Skeletal muscle satellite cell (primary cell): ENCODE measurements at regions not wholly inside any gene's neighbourhood (a gene's known extent, or its start where the extent isn't known, plus 50 kb on each side); places are given as distances from the start of the nearest gene placed in this dataset.
"Not testable (repeated sequence)": the region's sequence is repeated elsewhere in the genome, so short reads cannot be mapped to it uniquely, and the experiment has no call there.

Experiments
- H3K27me3 ChIP-seq: 2 replicates; pipeline ENCODE4 v1.7.0; 2013; ENCODE audit warnings: low read length; ENCODE audit not compliant: control insufficient read depth, insufficient read depth
- H3K36me3 ChIP-seq: 2 replicates; pipeline ENCODE4 v1.7.0; 2013; ENCODE audit warnings: mild to moderate bottlenecking, control low read depth, low read length; ENCODE audit not compliant: insufficient read depth
- H3K4me1 ChIP-seq: 2 replicates; pipeline ENCODE4 v1.7.0; 2013; ENCODE audit warnings: low read length; ENCODE audit not compliant: control insufficient read depth, insufficient read depth
- H3K4me2 ChIP-seq: 2 replicates; pipeline ENCODE4 v1.7.0; 2013; ENCODE audit warnings: mild to moderate bottlenecking, low read length
- H3K4me3 ChIP-seq: 2 replicates; pipeline ENCODE4 v1.7.0; 2013; ENCODE audit warnings: low read length
- H3K9ac ChIP-seq: 2 replicates; pipeline ENCODE4 v1.7.0; 2013; ENCODE audit warnings: mild to moderate bottlenecking, low read depth, low read length, moderate library complexity
- H3K9me3 ChIP-seq: replicated peaks from 2 replicates; pipeline ENCODE4 v1.7.0; 2013; ENCODE audit warnings: mild to moderate bottlenecking, control low read depth, low read length

DNA sequence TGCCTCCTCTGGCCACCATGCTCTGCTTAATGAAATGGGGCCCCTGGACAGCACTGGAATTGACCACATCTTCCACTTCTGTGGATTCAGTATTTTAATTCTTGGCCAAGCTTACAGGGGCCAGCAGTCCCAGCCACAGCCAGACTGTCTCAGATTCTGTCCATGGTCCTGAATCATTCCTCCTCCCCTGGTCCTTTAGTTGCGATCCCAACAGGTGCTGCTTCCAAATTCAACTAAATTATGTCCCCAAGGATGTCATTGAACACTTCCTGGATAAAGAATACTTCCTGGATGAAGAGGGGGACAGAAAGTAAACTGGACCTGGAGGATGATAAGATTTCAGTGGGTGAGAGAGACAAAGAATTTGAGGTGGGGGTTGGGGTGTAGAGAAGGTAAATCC is 111.1 kb upstream of the FOXB1 start:
- no peak overlapping the region for H3K4me3 ChIP-seq
- peaks cover 6% of the 10 kb centered on the region for H3K27me3 ChIP-seq
- H3K9ac ChIP-seq = no peak overlapping the region
- H3K4me1 ChIP-seq = no peaks in the 10 kb centered on the region
- H3K36me3 ChIP-seq = no peaks in the 10 kb centered on the region
- no peak overlapping the region for H3K4me2 ChIP-seq
- no peaks in the 10 kb centered on the region for H3K9me3 ChIP-seq

DNA sequence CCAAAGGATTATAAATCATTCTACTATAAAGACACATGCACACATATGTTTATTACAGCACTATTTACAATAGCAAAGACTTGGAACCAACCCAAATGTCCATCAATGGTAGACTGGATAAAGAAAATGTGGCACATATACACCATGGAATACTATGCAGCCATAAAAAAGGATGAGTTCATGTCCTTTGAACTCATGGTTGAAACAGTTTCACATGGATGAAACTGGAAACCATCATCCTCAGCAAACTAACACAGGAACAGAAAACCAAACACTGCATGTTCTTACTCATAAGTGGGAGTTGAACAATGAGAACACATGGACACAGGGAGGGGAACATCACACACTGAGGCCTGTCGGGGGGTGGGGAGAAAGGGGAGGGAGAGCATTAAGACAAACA is 116.2 kb upstream of the FOXB1 start:
- H3K4me2 ChIP-seq, H3K4me1 ChIP-seq, H3K9ac ChIP-seq, H3K9me3 ChIP-seq, H3K36me3 ChIP-seq, H3K4me3 ChIP-seq: not testable (repeated sequence)
- peaks cover 17% of the 10 kb centered on the region for H3K27me3 ChIP-seq

DNA sequence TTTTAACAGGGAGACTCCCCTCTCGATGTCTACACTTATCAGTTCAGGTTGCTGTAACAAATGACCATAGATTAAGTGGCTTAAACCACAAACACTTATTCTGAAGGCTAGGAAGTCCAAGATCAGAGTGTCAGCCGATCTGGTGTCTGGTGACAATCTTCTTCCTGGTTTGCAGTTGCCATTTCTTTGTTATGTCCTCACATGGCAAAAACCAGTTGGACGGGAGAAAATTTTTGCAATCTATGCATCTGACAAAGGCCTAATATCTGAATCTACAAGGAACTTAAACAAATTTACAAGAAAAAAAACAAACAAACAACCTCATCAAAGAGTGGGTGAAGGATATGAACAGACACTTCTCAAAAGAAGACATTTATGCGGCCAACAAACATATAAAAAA is 116.9 kb upstream of the FOXB1 start:
- H3K4me1 ChIP-seq = no peaks in the 10 kb centered on the region
- no peak overlapping the region for H3K4me2 ChIP-seq
- H3K36me3 ChIP-seq = no peaks in the 10 kb centered on the region
- H3K9ac ChIP-seq = no peak overlapping the region
- H3K9me3 ChIP-seq = no peaks in the 10 kb centered on the region
- peaks cover 19% of the 10 kb centered on the region for H3K27me3 ChIP-seq
- H3K4me3 ChIP-seq = no peak overlapping the region

DNA sequence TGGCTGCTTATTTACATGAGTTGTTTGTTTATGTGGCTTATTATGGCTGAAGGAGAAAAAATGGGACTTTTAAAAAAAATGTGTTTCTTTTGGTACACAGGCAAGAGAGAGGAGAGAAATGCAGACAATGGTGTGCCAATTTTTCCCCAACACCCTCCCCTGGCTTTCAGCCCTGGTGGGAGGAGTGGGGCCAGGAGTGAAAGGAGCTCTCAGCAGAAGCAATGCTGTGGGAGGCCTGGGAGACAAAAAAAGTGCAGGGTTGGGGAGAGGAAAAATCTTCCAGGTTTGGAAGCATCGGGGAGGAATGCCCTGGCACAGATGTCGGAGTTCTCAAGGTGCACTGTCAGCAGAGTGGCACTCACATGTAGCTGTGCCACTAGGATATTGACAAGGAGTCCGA is 117.7 kb upstream of the FOXB1 start:
- Histone ChIP-seq H3K9ac (no peak overlapping the region), H3K4me2 (no peak overlapping the region), H3K4me3 (no peak overlapping the region), H3K9me3 (no peaks in the 10 kb centered on the region), H3K36me3 (no peaks in the 10 kb centered on the region), H3K27me3 (peaks cover 26% of the 10 kb centered on the region), H3K4me1 (no peaks in the 10 kb centered on the region)

DNA sequence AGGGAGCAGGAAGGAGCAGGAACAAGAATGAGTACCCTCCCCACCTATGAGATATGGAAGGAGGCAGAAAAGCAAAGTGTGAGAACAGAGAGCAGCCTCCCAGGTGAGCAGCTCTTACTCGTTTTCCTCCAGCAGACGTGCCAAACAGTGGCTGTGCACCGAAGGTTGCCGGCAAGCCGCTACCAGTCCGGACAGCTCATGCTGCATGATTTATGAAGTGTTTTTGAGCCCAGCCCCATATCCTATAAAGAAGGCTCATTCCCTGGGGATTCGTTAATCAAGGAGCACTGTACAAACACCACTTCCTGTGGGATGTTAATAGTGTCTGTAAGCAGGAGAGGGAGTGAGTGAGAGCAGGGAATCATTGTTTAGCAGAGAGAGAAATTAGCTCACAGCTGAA is 118.3 kb upstream of the FOXB1 start:
- Histone ChIP-seq H3K9me3 (no peaks in the 10 kb centered on the region), H3K9ac (no peak overlapping the region), H3K4me2 (no peak overlapping the region), H3K4me1 (no peaks in the 10 kb centered on the region), H3K36me3 (no peaks in the 10 kb centered on the region), H3K4me3 (no peak overlapping the region), H3K27me3 (peaks cover 26% of the 10 kb centered on the region)

DNA sequence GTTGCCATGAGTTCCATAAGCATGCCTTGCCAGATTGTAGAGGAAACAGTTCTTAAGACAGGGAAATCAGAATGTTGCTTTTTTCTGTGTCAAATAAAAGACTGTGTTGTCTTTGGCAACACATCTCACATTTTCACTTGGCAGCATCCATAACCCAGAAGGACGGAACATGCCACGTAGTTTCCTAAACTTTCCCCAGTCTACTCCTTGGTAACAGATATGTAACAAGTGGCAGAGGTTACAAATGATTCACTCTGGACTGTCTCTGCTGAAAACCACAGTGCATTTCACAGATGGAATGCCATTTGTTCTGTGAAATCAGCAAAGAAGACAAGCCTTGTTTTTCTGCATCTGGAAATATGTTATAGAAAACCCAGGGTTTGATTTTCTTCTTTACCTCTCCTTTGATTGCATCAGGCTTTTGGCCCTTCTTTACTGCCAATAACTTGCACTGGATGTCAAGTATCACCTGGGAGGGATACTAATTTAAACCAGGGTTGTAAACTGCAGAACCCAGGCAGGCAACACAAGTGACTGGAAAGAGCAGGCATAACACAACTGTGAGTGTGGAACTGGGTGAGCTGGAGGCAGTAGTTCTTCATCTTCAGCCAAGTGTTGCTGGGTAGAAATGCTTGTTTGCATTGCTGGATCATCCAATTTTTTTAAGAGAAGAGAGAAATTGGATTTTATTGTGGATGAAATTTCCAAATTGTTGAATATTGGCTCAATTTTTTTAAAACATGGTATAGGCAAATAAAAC is 124.4 kb upstream of the FOXB1 start:
- Histone ChIP-seq H3K9me3 (no peaks in the 10 kb centered on the region), H3K4me1 (peaks cover 14% of the 10 kb centered on the region), H3K9ac (no peak overlapping the region), H3K4me3 (no peak overlapping the region), H3K27me3 (peaks cover 21% of the 10 kb centered on the region), H3K36me3 (no peaks in the 10 kb centered on the region), H3K4me2 (peak overlapping the region; percentile 33)

DNA sequence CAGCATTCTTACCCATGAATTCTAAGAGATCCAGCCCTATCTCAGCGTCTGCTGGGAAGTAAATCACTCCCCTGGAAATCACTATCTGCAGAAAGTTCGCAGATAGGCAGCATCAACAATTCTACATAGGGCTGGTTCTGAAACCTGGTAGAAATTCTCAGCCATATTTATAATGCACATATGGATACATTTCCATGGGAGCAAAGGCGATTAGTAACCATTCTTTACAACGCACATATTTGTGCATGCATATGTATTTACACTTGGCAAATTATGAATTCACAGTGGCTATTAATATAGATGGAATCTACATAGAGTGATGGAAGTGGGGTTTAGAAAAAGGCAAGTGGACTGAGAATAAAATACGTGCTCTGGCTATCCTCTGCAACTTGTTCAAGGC is 128.0 kb upstream of the FOXB1 start:
- H3K9ac ChIP-seq = no peak overlapping the region
- peaks cover 11% of the 10 kb centered on the region for H3K27me3 ChIP-seq
- no peak overlapping the region for H3K4me3 ChIP-seq
- H3K4me1 ChIP-seq = peaks cover 14% of the 10 kb centered on the region
- no peaks in the 10 kb centered on the region for H3K9me3 ChIP-seq
- H3K36me3 ChIP-seq = no peaks in the 10 kb centered on the region
- H3K4me2 ChIP-seq = no peak overlapping the region

DNA sequence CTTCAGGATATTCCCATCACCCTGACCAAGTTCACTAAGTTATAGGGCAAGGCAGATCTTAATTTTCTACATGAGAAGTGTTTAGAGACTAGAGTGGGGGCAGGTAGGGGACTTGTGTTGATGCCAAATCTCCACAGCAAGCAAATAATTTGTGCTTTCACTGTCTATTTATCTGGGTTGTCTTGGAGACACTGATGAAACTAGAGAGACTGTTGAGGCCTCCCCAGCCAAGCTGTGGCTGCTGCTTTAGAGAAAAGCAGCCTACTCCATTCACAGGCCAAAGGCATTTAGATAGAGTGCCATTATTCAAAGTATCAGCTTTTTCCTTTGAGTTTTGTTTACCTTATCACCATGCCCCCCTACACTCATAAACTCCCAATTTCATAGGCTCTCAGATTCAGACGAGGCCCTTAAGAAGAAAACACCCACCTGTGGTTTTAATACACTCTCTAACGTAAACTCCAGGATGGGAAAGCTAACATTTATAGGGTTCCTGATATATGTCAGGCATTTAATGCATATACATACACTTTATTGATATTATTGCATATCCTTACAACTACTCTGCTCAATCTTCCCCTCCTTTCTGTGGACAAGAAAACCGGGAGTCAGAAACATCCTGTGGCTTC is 130.4 kb upstream of the FOXB1 start:
- Histone ChIP-seq H3K27me3 (peaks cover 19% of the 10 kb centered on the region), H3K9ac (no peak overlapping the region), H3K4me1 (no peaks in the 10 kb centered on the region), H3K9me3 (no peaks in the 10 kb centered on the region), H3K4me2 (no peak overlapping the region), H3K36me3 (no peaks in the 10 kb centered on the region), H3K4me3 (no peak overlapping the region)

DNA sequence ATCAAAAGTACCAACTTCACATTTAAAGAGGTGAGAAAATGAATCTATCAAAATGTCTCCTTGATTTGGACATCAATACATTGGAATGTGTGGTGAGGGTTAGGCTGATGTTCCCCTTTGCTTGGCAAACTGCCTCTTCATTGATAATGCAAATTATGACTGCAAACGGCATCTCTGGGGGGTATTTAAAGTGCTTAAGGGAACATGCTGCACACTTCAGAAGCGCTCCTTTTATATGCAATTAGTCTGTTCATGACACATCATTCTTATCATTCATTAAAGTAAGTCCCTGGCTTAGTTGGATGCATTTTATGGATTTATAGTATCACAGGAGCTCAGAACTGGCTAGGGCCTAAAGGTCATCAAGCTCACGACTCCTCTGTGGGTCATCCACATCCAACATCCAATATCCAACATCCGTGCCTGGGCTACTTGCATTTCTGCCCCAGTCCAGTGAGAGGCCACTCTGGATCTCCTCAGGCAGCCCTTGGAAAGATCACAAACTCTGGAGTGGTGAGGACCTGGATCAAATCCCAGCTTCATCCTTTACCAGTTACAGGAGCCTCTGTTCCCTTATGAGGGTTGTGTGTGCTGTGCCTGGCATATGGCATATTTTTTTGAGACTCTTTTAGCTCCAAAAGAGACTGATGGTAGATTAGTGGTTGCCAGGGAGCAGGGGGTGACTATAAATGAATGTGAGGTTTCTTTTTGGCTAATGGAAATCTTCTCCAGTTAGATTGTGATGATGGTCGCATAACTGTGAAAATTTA is 136.8 kb upstream of the FOXB1 start:
- Histone ChIP-seq H3K9ac (no peak overlapping the region), H3K4me2 (no peak overlapping the region), H3K4me1 (no peaks in the 10 kb centered on the region), H3K27me3 (peaks cover 13% of the 10 kb centered on the region), H3K36me3 (no peaks in the 10 kb centered on the region), H3K9me3 (no peaks in the 10 kb centered on the region), H3K4me3 (no peak overlapping the region)

DNA sequence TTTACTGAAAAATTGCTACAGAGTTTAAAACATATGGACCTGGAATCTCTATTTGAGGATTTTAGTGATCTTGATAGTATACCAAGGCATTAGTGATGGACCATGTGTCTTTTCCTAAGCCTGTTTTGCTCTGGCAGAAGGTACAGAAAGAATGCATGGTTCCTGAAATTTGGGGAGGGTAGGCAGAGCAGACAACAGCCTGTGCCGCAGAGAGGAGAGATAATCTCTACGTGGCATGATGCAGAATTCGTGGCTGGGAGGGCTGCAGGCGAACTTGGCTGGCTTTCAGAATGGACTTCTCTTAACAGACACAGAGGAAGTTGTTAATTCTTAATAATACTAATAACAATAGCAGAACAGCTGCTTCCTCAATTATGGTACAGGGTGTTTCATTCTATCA is 137.5 kb upstream of the FOXB1 start:
- Histone ChIP-seq H3K4me2 (no peak overlapping the region), H3K4me1 (no peaks in the 10 kb centered on the region), H3K27me3 (peaks cover 16% of the 10 kb centered on the region), H3K36me3 (no peaks in the 10 kb centered on the region), H3K9ac (no peak overlapping the region), H3K9me3 (no peaks in the 10 kb centered on the region), H3K4me3 (no peak overlapping the region)

DNA sequence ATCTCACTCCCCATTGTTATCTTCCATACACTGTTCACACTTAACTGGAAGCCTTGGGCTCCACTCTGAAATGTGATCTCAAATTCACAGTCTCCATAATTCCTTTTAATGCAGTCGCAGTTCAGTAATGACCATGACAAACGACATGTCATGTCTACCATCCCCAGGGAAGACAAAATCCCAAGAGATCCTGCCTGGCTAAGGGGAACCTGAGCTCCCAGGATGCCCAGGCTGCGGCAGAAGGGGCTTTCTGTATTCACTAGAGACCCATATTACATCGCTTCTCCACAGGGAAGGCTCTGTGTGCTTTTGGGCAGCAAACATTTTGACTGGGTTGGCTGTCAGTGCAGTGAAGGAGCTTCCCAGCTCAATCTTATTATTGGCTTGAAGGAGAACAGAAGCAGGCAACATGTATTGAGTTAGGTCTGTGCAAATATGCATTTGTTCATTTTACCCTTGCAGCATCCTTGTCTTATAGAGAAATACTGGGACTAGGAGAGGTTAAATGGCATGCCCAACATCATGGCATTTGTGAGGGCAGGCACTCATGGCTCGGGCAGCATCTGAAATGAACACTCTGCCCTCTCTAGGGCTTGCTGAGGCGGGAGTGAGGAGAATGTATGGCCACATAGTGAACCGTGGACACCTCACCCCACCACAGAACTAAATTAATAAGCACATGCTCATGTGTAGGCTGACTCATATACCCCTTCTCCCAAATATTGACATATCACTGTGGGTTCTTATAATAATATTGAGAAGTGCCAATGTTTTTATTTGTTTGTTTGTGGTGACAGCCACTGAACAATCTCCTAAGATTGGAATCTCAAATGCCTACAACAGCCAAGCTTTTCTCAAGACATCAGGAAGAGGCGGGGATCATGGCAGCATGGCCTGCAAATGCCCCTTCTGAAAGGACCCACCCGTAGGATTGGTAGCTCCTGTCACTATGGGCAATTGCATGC is 141.6 kb upstream of the FOXB1 start:
- H3K27me3 ChIP-seq = peaks cover 16% of the 10 kb centered on the region
- no peaks in the 10 kb centered on the region for H3K4me1 ChIP-seq
- H3K9ac ChIP-seq = no peak overlapping the region
- H3K4me2 ChIP-seq = no peak overlapping the region
- H3K36me3 ChIP-seq = no peaks in the 10 kb centered on the region
- no peaks in the 10 kb centered on the region for H3K9me3 ChIP-seq
- no peak overlapping the region for H3K4me3 ChIP-seq
